Endodermal cell (in vitro differentiated cells): ENCODE measurements at regions not wholly inside any gene's neighbourhood (a gene's known extent, or its start where the extent isn't known, plus 50 kb on each side); places are given as distances from the start of the nearest gene placed in this dataset.

ENCODE experiments used
- DNase-seq: peaks from one replicate; pipeline ENCODE4 v3.0.0-alpha.2; 2017
- H3K27ac ChIP-seq: 2 replicates; pipeline ENCODE4 v1.5.1; 2013; ENCODE audit warnings: mild to moderate bottlenecking, low read depth, low read length, moderate library complexity
- H3K27me3 ChIP-seq: 2 replicates; pipeline ENCODE4 v1.6.1; 2013; ENCODE audit warnings: mild to moderate bottlenecking, low read length, moderate library complexity; ENCODE audit not compliant: insufficient read depth, control insufficient read depth, poor library complexity, severe bottlenecking
- H3K36me3 ChIP-seq: 2 replicates; pipeline ENCODE4 v1.7.0; 2013; ENCODE audit warnings: mild to moderate bottlenecking, low read length, moderate library complexity; ENCODE audit not compliant: control insufficient read depth, insufficient read depth
- H3K4me1 ChIP-seq: one replicate; pipeline ENCODE4 v1.7.0; 2013; ENCODE audit warnings: low read length; ENCODE audit not compliant: control insufficient read depth, insufficient read depth
- H3K4me3 ChIP-seq: 2 replicates; pipeline ENCODE4 v1.5.1; 2013; ENCODE audit warnings: mild to moderate bottlenecking, low read length, moderate library complexity
- H3K9ac ChIP-seq: 2 replicates; pipeline ENCODE4 v1.6.1; 2013; ENCODE audit warnings: mild to moderate bottlenecking, low read length, moderate library complexity; ENCODE audit not compliant: poor library complexity, severe bottlenecking; ENCODE audit errors: extremely low read depth
- H3K9me3 ChIP-seq: 2 replicates; pipeline ENCODE4 v1.6.1; 2013; ENCODE audit warnings: mild to moderate bottlenecking, low read length, moderate library complexity; ENCODE audit not compliant: control insufficient read depth
- H3K27ac Mint-ChIP-seq: 2 replicates; pipeline ENCODE4 v1.8.0; 2020; ENCODE audit warnings: mixed read lengths
- H3K27me3 Mint-ChIP-seq: 2 replicates; pipeline ENCODE4 v1.8.0; 2021; ENCODE audit warnings: mild to moderate bottlenecking, mixed read lengths; ENCODE audit not compliant: insufficient read depth
- H3K36me3 Mint-ChIP-seq: 2 replicates; pipeline ENCODE4 v1.8.0; 2020; ENCODE audit warnings: low read depth, mixed read lengths
- H3K4me1 Mint-ChIP-seq: 2 replicates; pipeline ENCODE4 v1.8.0; 2020; ENCODE audit warnings: mixed read lengths
- H3K4me3 Mint-ChIP-seq: 2 replicates; pipeline ENCODE4 v1.8.0; 2020; ENCODE audit warnings: mild to moderate bottlenecking, moderate library complexity, mixed read lengths
- H3K9me3 Mint-ChIP-seq: 2 replicates; pipeline ENCODE4 v1.8.0; 2020; ENCODE audit warnings: mild to moderate bottlenecking, mixed read lengths
- WGBS, 2 experiments: methylation state at CpG; one replicate each; pipeline versions ENCODE4 v1.1.5 to v1.1.7; 2013; ENCODE audit warnings: missing lambda C conversion rate in 2 of 2, mixed read lengths in 1 of 2; ENCODE audit not compliant: insufficient coverage in 1 of 2, insufficient read length in 1 of 2; 5-methylcytosine and 5-hydroxymethylcytosine counted together
- TF ChIP-seq, protein P1 (sequence below): fragments of 200-600 bp; sonication (generic); conservative IDR thresholded peaks from 2 replicates; pipeline ENCODE4 v1.5.0; 2021; ENCODE audit warnings: antibody characterized with exemption, mild to moderate bottlenecking

DNA sequence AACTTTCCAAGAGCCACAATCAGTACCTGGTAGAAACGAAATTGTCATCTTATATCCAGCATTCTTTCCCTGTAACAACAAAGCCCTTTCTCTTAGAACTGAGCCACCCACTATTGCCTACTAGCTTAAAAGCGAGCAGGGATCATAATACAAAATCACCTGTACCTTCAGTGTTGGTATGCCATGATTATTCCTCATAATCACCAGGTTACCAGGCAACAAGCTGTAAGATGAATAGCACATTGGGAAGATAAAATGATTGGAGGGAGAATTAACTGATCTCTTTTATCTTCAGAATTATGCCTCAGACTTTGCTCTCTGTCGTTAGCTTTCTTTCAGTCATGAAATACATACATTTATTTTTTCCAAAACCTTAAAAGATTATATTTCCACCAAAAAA lies 345.6 kb downstream of the PRELID2 start:
- no peak for DNase-seq
- Histone ChIP-seq H3K27ac (no peak overlapping the region), H3K9me3 (no peaks in the 10 kb centered on the region), H3K9ac (no peak overlapping the region), H3K4me1 (no peaks in the 10 kb centered on the region), H3K27me3 (peaks cover 20% of the 10 kb centered on the region), H3K4me3 (no peak overlapping the region), H3K36me3 (no peaks in the 10 kb centered on the region)
- 86 to 100% methylated on average over 3 of the region's 3 CpGs for WGBS, 2 experiments
- TF ChIP-seq, protein P1, sequence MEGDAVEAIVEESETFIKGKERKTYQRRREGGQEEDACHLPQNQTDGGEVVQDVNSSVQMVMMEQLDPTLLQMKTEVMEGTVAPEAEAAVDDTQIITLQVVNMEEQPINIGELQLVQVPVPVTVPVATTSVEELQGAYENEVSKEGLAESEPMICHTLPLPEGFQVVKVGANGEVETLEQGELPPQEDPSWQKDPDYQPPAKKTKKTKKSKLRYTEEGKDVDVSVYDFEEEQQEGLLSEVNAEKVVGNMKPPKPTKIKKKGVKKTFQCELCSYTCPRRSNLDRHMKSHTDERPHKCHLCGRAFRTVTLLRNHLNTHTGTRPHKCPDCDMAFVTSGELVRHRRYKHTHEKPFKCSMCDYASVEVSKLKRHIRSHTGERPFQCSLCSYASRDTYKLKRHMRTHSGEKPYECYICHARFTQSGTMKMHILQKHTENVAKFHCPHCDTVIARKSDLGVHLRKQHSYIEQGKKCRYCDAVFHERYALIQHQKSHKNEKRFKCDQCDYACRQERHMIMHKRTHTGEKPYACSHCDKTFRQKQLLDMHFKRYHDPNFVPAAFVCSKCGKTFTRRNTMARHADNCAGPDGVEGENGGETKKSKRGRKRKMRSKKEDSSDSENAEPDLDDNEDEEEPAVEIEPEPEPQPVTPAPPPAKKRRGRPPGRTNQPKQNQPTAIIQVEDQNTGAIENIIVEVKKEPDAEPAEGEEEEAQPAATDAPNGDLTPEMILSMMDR: no peak
- H3K36me3 Mint-ChIP-seq: no peaks in the 10 kb centered on the region
- H3K9me3 Mint-ChIP-seq: no peaks in the 10 kb centered on the region
- no peak overlapping the region for H3K27ac Mint-ChIP-seq
- H3K4me1 Mint-ChIP-seq: no peaks in the 10 kb centered on the region
- H3K27me3 Mint-ChIP-seq: peaks cover 5% of the 10 kb centered on the region
- H3K4me3 Mint-ChIP-seq: no peak overlapping the region

DNA sequence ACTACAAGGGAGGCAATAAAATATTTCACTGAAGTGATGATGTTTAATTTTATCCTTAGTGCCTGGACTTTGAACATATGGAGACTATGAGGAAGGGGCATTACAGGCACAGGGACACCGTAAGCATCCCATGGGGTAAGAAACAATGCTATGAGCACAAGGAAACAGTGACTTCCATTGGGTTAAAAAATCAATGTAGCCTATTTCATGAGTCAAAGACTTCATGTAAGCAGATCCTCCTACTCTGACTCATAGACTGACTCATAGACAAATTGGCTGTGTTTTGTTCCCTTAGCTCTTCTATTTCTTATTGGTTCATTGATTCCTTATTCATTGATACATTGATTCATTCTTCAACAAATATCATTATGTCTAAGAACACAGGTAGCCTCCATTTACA lies 351.0 kb downstream of the PRELID2 start:
- no peaks in the 10 kb centered on the region for H3K36me3 ChIP-seq
- H3K27me3 ChIP-seq: peaks cover 4% of the 10 kb centered on the region
- TF ChIP-seq, protein P1: no peak
- 90 to 98% methylated on average over 1 of the region's 1 CpG for WGBS, 2 experiments
- peaks cover 3% of the 10 kb centered on the region for H3K4me1 Mint-ChIP-seq
- H3K9me3 ChIP-seq: no peaks in the 10 kb centered on the region
- H3K9me3 Mint-ChIP-seq: no peaks in the 10 kb centered on the region
- DNase-seq: no peak
- no peak overlapping the region for H3K4me3 Mint-ChIP-seq
- no peak overlapping the region for H3K9ac ChIP-seq
- H3K4me3 ChIP-seq: no peak overlapping the region
- H3K4me1 ChIP-seq: no peaks in the 10 kb centered on the region
- H3K27me3 Mint-ChIP-seq: no peaks in the 10 kb centered on the region
- no peak overlapping the region for H3K27ac ChIP-seq
- no peaks in the 10 kb centered on the region for H3K36me3 Mint-ChIP-seq
- no peak overlapping the region for H3K27ac Mint-ChIP-seq

DNA sequence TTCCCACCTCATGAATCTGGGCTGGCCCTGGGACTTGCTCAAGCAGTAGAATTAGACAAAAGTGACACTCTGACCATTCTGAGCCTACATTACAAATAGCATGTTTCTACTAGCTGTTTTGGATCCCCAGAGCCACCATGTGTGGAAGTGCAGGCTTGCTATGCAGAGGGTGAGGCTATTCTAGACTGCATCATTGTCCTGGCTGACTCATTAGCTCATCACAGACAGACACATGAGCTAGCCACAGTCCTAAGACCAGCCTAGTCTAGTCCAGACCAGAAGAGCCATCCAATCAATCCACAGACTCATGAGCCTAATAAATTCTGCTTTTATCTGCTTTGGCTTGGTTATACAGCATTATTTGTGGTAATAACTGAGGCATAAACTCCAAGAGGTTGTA lies 351.9 kb downstream of the PRELID2 start:
- Histone ChIP-seq H3K27me3 (no peaks in the 10 kb centered on the region), H3K9me3 (no peaks in the 10 kb centered on the region), H3K27ac (no peak overlapping the region), H3K36me3 (no peaks in the 10 kb centered on the region), H3K4me1 (no peaks in the 10 kb centered on the region), H3K9ac (no peak overlapping the region), H3K4me3 (no peak overlapping the region)
- no peak for DNase-seq
- Mint-ChIP-seq H3K4me1 (peaks cover 4% of the 10 kb centered on the region), H3K27ac (no peak overlapping the region), H3K36me3 (no peaks in the 10 kb centered on the region), H3K9me3 (no peaks in the 10 kb centered on the region), H3K4me3 (no peak overlapping the region), H3K27me3 (no peaks in the 10 kb centered on the region)
- TF ChIP-seq, protein P1: no peak
